Ectodermal cell (in vitro differentiated cells): ENCODE measurements at regions not wholly inside any gene's neighbourhood (a gene's known extent, or its start where the extent isn't known, plus 50 kb on each side); places are given as distances from the start of the nearest gene placed in this dataset.

Experiments
- H3K27ac ChIP-seq: 2 replicates; pipeline ENCODE4 v1.7.0; 2013; ENCODE audit warnings: mild to moderate bottlenecking, low read depth, low read length; ENCODE audit not compliant: insufficient read depth, poor library complexity, severe bottlenecking
- H3K27me3 ChIP-seq: 2 replicates; pipeline ENCODE4 v1.7.0; 2013; ENCODE audit warnings: mild to moderate bottlenecking, low read length; ENCODE audit not compliant: insufficient read depth, control insufficient read depth, poor library complexity, severe bottlenecking
- H3K36me3 ChIP-seq: one replicate; pipeline ENCODE4 v1.7.0; 2013; ENCODE audit warnings: low read length; ENCODE audit not compliant: control insufficient read depth, insufficient read depth
- H3K4me1 ChIP-seq: one replicate; pipeline ENCODE4 v1.7.0; 2013; ENCODE audit warnings: low read length; ENCODE audit not compliant: control insufficient read depth, insufficient read depth
- H3K4me3 ChIP-seq: 2 replicates; pipeline ENCODE4 v1.7.0; 2013; ENCODE audit warnings: low read depth, low read length, control low read depth; ENCODE audit not compliant: insufficient read depth
- H3K9me3 ChIP-seq: 2 replicates; pipeline ENCODE4 v1.7.0; 2013; ENCODE audit warnings: mild to moderate bottlenecking, low read length, moderate library complexity; ENCODE audit not compliant: control insufficient read depth
- WGBS, 2 experiments: methylation state at CpG; one replicate each; pipeline ENCODE4 v1.1.7; 2013; ENCODE audit warnings: missing lambda C conversion rate in 2 of 2; 5-methylcytosine and 5-hydroxymethylcytosine counted together

DNA sequence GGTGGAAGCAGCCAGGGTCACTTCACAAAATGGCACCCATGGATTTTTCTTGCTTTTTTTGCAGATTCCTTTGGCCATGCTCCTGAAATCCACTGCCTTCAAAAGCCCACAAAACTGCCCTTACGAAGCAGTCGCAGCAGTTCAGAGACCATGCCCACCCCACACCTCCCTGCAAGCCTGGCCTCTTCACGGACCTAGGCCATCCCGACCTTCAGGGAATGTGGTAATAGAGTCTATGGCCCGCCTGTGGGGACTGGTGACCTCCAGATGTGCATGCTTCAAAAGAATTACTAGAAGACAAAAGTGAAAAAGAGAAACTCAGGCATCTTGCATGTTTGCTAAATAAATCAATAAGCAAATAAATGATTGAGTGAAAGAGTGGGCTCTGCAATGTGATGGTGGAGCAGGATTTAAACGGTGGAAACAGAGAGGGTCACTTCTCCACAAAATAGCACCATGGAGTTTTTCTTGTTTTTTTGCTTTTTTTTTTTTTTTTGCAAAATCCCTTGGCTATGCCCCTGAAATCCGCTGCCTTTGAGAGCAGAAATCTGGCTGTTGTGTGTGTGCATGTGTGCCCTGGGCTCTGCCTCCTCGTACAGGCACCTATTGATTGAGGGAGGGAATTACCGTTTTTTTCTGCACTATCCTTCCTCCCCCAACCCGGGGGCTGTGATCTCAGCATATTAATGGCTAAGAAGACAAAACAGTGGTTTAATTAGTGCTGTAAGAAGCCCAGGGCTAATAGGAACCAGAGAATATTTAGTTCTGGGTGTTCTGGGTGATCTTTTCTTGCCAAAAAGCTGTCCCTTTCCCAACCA is 107.4 kb downstream of the PXDC1 start:
- Histone ChIP-seq H3K9me3 (no peaks in the 10 kb centered on the region), H3K27ac (no peak overlapping the region), H3K36me3 (no peaks in the 10 kb centered on the region), H3K4me1 (no peaks in the 10 kb centered on the region), H3K27me3 (no peaks in the 10 kb centered on the region), H3K4me3 (no peak overlapping the region)
- WGBS, 2 experiments, result 87% methylated on average over 8 to 10 of the region's 10 CpGs

DNA sequence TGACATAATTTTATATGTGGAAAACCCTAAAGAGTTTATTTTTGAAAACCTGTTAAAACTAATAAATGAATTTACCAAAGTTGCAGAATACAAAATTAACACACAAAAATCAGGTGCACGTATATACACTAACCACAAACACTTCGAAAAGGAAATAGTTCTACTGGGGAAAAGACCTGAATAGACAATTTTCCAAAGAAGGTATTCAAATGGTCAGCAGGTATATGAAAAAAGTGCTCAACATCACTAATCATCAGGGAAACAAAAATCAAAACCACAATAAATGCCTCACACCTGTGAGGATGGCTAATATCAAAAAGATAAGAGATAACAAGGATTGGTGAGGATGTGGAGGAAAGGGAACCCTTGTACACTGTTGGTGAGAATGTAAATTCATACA is 110.6 kb downstream of the PXDC1 start:
- no peak overlapping the region for H3K4me3 ChIP-seq
- WGBS, 2 experiments, result 79 to 88% methylated on average over 2 of the region's 2 CpGs
- H3K4me1 ChIP-seq, result no peaks in the 10 kb centered on the region
- no peaks in the 10 kb centered on the region for H3K27me3 ChIP-seq
- H3K9me3 ChIP-seq, result no peaks in the 10 kb centered on the region
- H3K36me3 ChIP-seq, result no peaks in the 10 kb centered on the region
- no peak overlapping the region for H3K27ac ChIP-seq

DNA sequence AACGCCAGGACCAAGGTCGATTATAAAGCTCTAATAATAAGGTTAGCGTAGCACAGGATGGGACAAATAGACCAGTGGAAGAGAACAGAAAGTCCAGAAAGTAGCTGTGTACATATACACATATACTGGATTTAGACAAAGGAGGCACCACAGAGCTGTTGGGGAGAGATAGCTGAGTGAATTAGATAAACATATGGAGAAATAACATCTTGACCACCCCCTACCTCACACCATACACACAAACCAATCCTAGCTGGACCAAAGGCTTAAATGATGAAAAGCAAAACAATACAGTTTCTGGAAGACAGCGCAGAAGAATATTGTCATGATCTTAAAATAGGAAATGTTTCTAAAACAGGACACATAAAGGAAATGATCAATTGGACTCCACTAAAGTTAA is 112.9 kb downstream of the PXDC1 start:
- H3K27me3 ChIP-seq, result no peaks in the 10 kb centered on the region
- 80 to 100% methylated on average over 3 to 4 of the region's 4 CpGs for WGBS, 2 experiments
- H3K36me3 ChIP-seq, result no peaks in the 10 kb centered on the region
- no peak overlapping the region for H3K27ac ChIP-seq
- no peaks in the 10 kb centered on the region for H3K9me3 ChIP-seq
- H3K4me1 ChIP-seq, result no peaks in the 10 kb centered on the region
- H3K4me3 ChIP-seq, result no peak overlapping the region

DNA sequence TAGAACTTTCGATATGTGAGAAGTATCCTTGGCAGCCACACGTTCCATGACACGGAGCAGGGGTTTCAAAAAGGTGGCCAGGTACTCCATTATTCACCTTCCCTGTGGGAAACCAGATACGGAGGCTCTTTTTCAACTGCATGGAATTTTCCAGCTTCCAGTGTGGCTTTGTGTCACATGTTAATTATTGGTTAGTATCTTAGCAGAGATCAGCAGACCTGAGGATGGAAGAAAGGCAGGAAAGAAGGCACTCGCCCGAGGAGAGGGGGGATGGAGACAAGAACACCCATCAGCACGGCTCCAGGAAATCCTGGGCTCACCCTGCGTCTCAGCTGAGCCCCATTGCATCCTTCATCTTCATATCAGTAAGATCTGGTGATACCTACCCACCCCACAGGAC is 115.5 kb downstream of the PXDC1 start:
- no peaks in the 10 kb centered on the region for H3K36me3 ChIP-seq
- 89 to 90% methylated on average over 8 of the region's 8 CpGs for whole genome bisulfite sequencing, 2 experiments
- no peaks in the 10 kb centered on the region for H3K4me1 ChIP-seq

DNA sequence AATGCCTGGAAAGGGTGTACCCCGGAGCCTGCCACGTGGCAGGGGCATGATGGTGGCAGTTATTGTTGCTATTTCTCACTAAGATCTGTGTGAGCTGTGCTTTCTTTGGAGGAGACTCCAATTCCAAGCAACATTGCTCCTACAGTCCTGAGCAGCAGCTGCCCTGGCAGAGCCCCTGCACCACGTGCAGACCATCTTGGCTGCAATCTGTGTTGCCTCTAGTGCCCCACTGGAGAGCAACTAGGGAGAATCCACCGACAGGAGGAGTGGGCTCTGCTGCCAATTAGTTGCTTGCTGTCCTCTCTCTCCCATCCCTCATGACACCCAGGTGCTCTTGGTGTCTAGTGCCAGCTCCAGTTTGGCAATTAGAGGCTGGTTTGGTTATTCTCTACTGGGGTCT is 116.0 kb downstream of the PXDC1 start:
- Histone ChIP-seq H3K27ac (no peak overlapping the region), H3K36me3 (no peaks in the 10 kb centered on the region), H3K27me3 (no peaks in the 10 kb centered on the region), H3K4me1 (no peaks in the 10 kb centered on the region), H3K4me3 (no peak overlapping the region), H3K9me3 (no peaks in the 10 kb centered on the region)
- 84 to 86% methylated on average over 4 of the region's 4 CpGs for WGBS, 2 experiments

More for the DNA sequence above, 115.5 kb downstream of the PXDC1 start:
- no peaks in the 10 kb centered on the region for H3K27me3 ChIP-seq
- H3K27ac ChIP-seq, result no peak overlapping the region
- H3K4me3 ChIP-seq, result no peak overlapping the region
- no peaks in the 10 kb centered on the region for H3K9me3 ChIP-seq

DNA sequence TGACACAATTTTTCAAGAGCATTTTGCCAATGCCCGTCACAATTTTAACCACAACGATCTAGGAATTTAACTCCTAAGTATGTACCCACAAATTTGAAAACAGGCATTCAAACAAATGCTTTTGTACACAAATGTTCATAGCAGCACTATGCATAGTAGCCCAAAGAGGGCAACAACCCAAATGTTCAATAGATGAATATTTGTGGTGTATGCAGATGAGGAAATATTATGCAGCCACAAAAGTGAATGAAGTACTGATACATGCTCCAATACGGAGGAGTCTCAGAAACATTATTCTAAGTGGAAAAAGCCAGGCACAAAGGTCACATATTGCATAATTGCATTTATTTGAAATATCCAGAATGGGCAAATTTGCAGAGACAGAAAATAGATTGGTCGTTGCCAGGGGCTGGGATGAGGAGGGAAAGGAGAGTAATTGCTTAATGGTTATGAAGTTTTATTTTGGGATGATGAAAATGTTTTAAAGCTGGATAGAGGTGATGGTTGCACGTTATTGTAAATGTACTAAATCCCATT is 117.2 kb downstream of the PXDC1 start:
- Histone ChIP-seq H3K9me3 (no peaks in the 10 kb centered on the region), H3K4me3 (no peak overlapping the region), H3K4me1 (peaks cover 3% of the 10 kb centered on the region), H3K27ac (no peak overlapping the region), H3K36me3 (no peaks in the 10 kb centered on the region), H3K27me3 (no peaks in the 10 kb centered on the region)
- 94 to 95% methylated on average over 5 of the region's 5 CpGs for WGBS, 2 experiments

DNA sequence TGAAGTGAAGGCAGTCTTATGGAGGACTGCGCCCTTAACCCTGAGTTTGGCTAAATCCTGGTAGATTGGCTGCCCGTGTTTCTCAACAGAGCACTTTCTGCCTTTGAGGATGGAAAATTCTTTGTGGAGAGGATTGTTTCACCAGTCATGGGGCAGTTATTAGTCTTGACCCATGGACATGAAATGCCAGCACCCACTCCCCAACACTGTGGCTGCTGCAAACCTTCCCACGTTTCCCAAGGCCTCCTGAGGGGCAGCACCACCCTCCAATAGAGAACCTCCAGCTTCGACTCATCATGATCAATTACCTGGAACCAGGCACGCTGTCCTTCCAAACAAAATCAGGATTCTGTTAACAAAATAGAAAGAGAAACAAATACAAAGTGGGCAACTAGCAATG is 117.8 kb downstream of the PXDC1 start:
- Histone ChIP-seq H3K27ac (no peak overlapping the region), H3K9me3 (no peaks in the 10 kb centered on the region), H3K36me3 (no peaks in the 10 kb centered on the region), H3K27me3 (no peaks in the 10 kb centered on the region), H3K4me3 (no peak overlapping the region), H3K4me1 (peaks cover 3% of the 10 kb centered on the region)
- 91 to 94% methylated on average over 5 of the region's 5 CpGs for WGBS, 2 experiments

DNA sequence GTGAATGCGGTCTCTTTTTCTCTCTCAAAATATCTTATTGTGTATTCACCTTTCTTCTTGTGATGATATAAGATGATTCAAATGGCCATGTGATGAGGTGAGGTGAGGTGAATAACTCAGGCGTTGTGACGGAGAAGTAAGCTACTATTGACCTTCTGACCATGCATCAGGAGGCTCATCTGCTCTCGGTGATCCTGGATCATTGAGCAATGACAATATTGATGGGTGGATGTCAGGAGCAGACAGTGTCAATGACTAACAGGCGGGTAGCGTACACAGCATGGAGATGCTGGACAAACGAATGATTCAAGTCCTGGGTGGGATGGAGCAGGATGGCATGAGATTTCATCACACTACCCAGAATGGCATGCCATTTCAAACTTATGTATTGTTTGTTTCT is 119.6 kb downstream of the PXDC1 start:
- H3K36me3 ChIP-seq, result no peaks in the 10 kb centered on the region
- no peaks in the 10 kb centered on the region for H3K27me3 ChIP-seq
- H3K27ac ChIP-seq, result no peak overlapping the region
- H3K4me1 ChIP-seq, result peaks cover 3% of the 10 kb centered on the region
- no peaks in the 10 kb centered on the region for H3K9me3 ChIP-seq
- 94 to 97% methylated on average over 6 of the region's 7 CpGs for WGBS, 2 experiments
- no peak overlapping the region for H3K4me3 ChIP-seq

DNA sequence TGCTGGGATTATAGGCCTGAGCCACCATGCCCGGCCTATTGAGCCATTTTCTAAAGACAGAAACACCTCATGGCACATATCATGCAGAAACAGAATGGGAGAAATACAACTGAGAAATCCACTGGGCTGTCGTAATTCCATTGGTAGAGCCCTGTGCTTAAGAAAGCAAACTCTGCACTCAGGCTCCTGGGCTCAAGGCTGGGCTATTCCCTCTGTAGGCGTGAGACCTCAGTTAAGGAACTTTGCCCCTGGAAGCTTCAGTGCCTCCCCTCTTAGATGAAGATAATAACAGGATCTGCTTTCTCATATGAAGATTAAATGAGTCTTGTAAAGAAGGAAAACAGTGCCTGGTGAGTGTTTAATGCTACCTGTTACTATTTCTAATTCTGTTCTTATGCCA is 120.3 kb downstream of the PXDC1 start:
- Histone ChIP-seq H3K36me3 (no peaks in the 10 kb centered on the region), H3K9me3 (no peaks in the 10 kb centered on the region), H3K27ac (no peak overlapping the region), H3K4me3 (no peak overlapping the region), H3K4me1 (peaks cover 6% of the 10 kb centered on the region), H3K27me3 (no peaks in the 10 kb centered on the region)
- 92 to 97% methylated on average over 3 of the region's 3 CpGs for WGBS, 2 experiments

DNA sequence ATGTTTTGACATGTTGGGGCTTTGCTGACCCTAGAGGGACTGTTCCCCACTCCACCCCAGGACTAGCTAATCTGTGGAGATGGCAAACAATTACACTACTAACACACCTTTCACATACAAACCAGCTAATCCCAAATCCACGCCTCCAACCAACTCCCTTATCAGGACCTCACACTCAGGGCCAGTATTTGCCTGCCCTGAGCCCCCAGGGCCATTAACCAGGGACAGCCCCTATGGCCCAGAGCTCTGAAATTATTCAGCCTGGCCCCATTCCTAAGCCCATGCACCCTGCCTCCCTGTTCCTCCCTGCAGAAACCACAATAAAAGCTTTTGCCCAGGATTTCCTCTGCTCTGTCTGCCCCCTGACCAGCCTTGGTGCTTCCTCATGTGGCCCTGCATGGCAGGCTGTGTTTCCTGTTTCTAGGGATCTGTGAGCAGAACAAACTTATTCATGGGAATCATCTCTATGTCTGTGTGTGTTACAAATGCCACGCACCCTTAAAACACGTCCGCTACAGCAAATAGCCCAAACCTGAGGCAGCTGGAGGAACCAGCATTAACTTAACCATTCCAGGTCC is 121.2 kb downstream of the PXDC1 start:
- Histone ChIP-seq H3K4me1 (peaks cover 14% of the 10 kb centered on the region), H3K27me3 (no peaks in the 10 kb centered on the region), H3K4me3 (no peak overlapping the region), H3K27ac (no peak overlapping the region), H3K36me3 (no peaks in the 10 kb centered on the region), H3K9me3 (no peaks in the 10 kb centered on the region)
- 94% methylated on average over 4 of the region's 4 CpGs for WGBS, 2 experiments
